ENCODE measurements at regions not wholly inside any gene's neighbourhood (a gene's known extent, or its start where the extent isn't known, plus 50 kb on each side); places are given as distances from the start of the nearest gene placed in this dataset.

- Histone ChIP-seq H3K9me3 (ENCODE audit: control insufficient read depth in 2 of 2, insufficient read depth in 1 of 2, low read depth in 1 of 2, low read length in 1 of 2) (peaks cover 0 to 3% of the 10 kb centered on the region in 2 donors), H3K27me3 (ENCODE audit: control insufficient read depth in 3 of 3, insufficient read depth in 3 of 3, low read length in 3 of 3) (no peaks in the 10 kb centered on the region), H3K27ac (ENCODE audit: low read depth in 1 of 3, low read length in 2 of 3) (no peak overlapping the region), H3K36me3 (ENCODE audit: control insufficient read depth in 3 of 3, insufficient read depth in 2 of 3, low read depth in 1 of 3, low read length in 3 of 3) (no peaks in the 10 kb centered on the region), H3K4me1 (ENCODE audit: control insufficient read depth in 3 of 3, insufficient read depth in 2 of 3, low read depth in 1 of 3, low read length in 2 of 3) (no peaks in the 10 kb centered on the region), H3K4me3 (ENCODE audit: low read depth in 1 of 3, low read length in 3 of 3) (no peak overlapping the region)
- FAIRE-seq (no peak), DNase-seq (no peak)
- WGBS, 3 donors: 77 to 89% (median 79%) methylated on average over 9 of the region's 9 CpGs
These were observed 118.5 kb downstream of the IRS2 start for GRCh38 chr13:109667807-109668291.

GRCh38 chr13:109667056-109667455 is 119.3 kb downstream of the IRS2 start:
- H3K27me3 ChIP-seq (ENCODE audit: control insufficient read depth in 3 of 3, insufficient read depth in 3 of 3, low read length in 3 of 3): no peaks in the 10 kb centered on the region
- DNase-seq (no peak), FAIRE-seq (no peak)
- H3K27ac ChIP-seq (ENCODE audit: low read depth in 1 of 3, low read length in 2 of 3): no peak overlapping the region
- H3K36me3 ChIP-seq (ENCODE audit: control insufficient read depth in 3 of 3, insufficient read depth in 2 of 3, low read depth in 1 of 3, low read length in 3 of 3): no peaks in the 10 kb centered on the region
- 50 to 65% (median 64%) methylated on average over 13 of the region's 13 CpGs for WGBS, 3 donors
- peaks cover 0 to 3% of the 10 kb centered on the region in 2 donors for H3K9me3 ChIP-seq (ENCODE audit: control insufficient read depth in 2 of 2, insufficient read depth in 1 of 2, low read depth in 1 of 2, low read length in 1 of 2)
- H3K4me1 ChIP-seq (ENCODE audit: control insufficient read depth in 3 of 3, insufficient read depth in 2 of 3, low read depth in 1 of 3, low read length in 2 of 3): no peaks in the 10 kb centered on the region
- no peak overlapping the region for H3K4me3 ChIP-seq (ENCODE audit: low read depth in 1 of 3, low read length in 3 of 3)

GRCh38 chr13:109666656-109667055 is 119.7 kb downstream of the IRS2 start:
- H3K27ac ChIP-seq (ENCODE audit: low read depth in 1 of 3, low read length in 2 of 3): no peak overlapping the region
- WGBS, 3 donors: 56 to 74% (median 73%) methylated on average over 8 of the region's 8 CpGs

GRCh38 chr13:109665781-109666249 is 120.6 kb downstream of the IRS2 start:
- peaks cover 0 to 3% of the 10 kb centered on the region in 2 donors for H3K9me3 ChIP-seq (ENCODE audit: control insufficient read depth in 2 of 2, insufficient read depth in 1 of 2, low read depth in 1 of 2, low read length in 1 of 2)
- DNase-seq (no peak), FAIRE-seq (no peak)
- 89 to 93% (median 90%) methylated on average over 15 of the region's 15 CpGs for whole genome bisulfite sequencing, 3 donors
- H3K4me3 ChIP-seq (ENCODE audit: low read depth in 1 of 3, low read length in 3 of 3): no peak overlapping the region
- H3K27me3 ChIP-seq (ENCODE audit: control insufficient read depth in 3 of 3, insufficient read depth in 3 of 3, low read length in 3 of 3): peaks cover 0 to 3% (median 0%) of the 10 kb centered on the region in 3 donors
- no peaks in the 10 kb centered on the region for H3K4me1 ChIP-seq (ENCODE audit: control insufficient read depth in 3 of 3, insufficient read depth in 2 of 3, low read depth in 1 of 3, low read length in 2 of 3)
- H3K36me3 ChIP-seq (ENCODE audit: control insufficient read depth in 3 of 3, insufficient read depth in 2 of 3, low read depth in 1 of 3, low read length in 3 of 3): no peaks in the 10 kb centered on the region
- H3K27ac ChIP-seq (ENCODE audit: low read depth in 1 of 3, low read length in 2 of 3): no peak overlapping the region

More at GRCh38 chr13:109666656-109667055, 119.7 kb downstream of the IRS2 start:
- H3K36me3 ChIP-seq (ENCODE audit: control insufficient read depth in 3 of 3, insufficient read depth in 2 of 3, low read depth in 1 of 3, low read length in 3 of 3): no peaks in the 10 kb centered on the region
- DNase-seq: no peak
- no peaks in the 10 kb centered on the region for H3K4me1 ChIP-seq (ENCODE audit: control insufficient read depth in 3 of 3, insufficient read depth in 2 of 3, low read depth in 1 of 3, low read length in 2 of 3)
- no peak for FAIRE-seq
- no peak overlapping the region for H3K4me3 ChIP-seq (ENCODE audit: low read depth in 1 of 3, low read length in 3 of 3)
- H3K9me3 ChIP-seq (ENCODE audit: control insufficient read depth in 2 of 2, insufficient read depth in 1 of 2, low read depth in 1 of 2, low read length in 1 of 2): peaks cover 0 to 3% of the 10 kb centered on the region in 2 donors
- H3K27me3 ChIP-seq (ENCODE audit: control insufficient read depth in 3 of 3, insufficient read depth in 3 of 3, low read length in 3 of 3): peaks cover 0 to 1% (median 0%) of the 10 kb centered on the region in 3 donors

- H3K4me1 ChIP-seq (ENCODE audit: control insufficient read depth in 3 of 3, insufficient read depth in 2 of 3, low read depth in 1 of 3, low read length in 2 of 3): no peaks in the 10 kb centered on the region
- H3K4me3 ChIP-seq (ENCODE audit: low read depth in 1 of 3, low read length in 3 of 3): no peak overlapping the region
- H3K27ac ChIP-seq (ENCODE audit: low read depth in 1 of 3, low read length in 2 of 3): no peak overlapping the region
- H3K9me3 ChIP-seq (ENCODE audit: control insufficient read depth in 2 of 2, insufficient read depth in 1 of 2, low read depth in 1 of 2, low read length in 1 of 2): peaks cover 0 to 3% of the 10 kb centered on the region in 2 donors
- DNase-seq (no peak), FAIRE-seq (no peak)
- WGBS, 3 donors: 84 to 92% (median 86%) methylated on average over 8 of the region's 8 CpGs
- no peaks in the 10 kb centered on the region for H3K36me3 ChIP-seq (ENCODE audit: control insufficient read depth in 3 of 3, insufficient read depth in 2 of 3, low read depth in 1 of 3, low read length in 3 of 3)
- H3K27me3 ChIP-seq (ENCODE audit: control insufficient read depth in 3 of 3, insufficient read depth in 3 of 3, low read length in 3 of 3): peaks cover 0 to 3% (median 0%) of the 10 kb centered on the region in 3 donors
These were observed 121.1 kb downstream of the IRS2 start for GRCh38 chr13:109665240-109665639.

GRCh38 chr13:109657395-109657794 is 129.0 kb downstream of the IRS2 start:
- Histone ChIP-seq H3K36me3 (ENCODE audit: control insufficient read depth in 3 of 3, insufficient read depth in 2 of 3, low read depth in 1 of 3, low read length in 3 of 3) (no peaks in the 10 kb centered on the region), H3K27ac (ENCODE audit: low read depth in 1 of 3, low read length in 2 of 3) (no peak overlapping the region), H3K4me3 (ENCODE audit: low read depth in 1 of 3, low read length in 3 of 3) (no peak overlapping the region), H3K9me3 (ENCODE audit: control insufficient read depth in 2 of 2, insufficient read depth in 1 of 2, low read depth in 1 of 2, low read length in 1 of 2) (no peaks in the 10 kb centered on the region), H3K4me1 (ENCODE audit: control insufficient read depth in 3 of 3, insufficient read depth in 2 of 3, low read depth in 1 of 3, low read length in 2 of 3) (no peaks in the 10 kb centered on the region), H3K27me3 (ENCODE audit: control insufficient read depth in 3 of 3, insufficient read depth in 3 of 3, low read length in 3 of 3) (peaks cover 0 to 3% (median 3%) of the 10 kb centered on the region in 3 donors)
- FAIRE-seq: no peak
- DNase-seq: no peak
- WGBS, 3 donors: 55 to 73% (median 70%) methylated on average over 6 of the region's 6 CpGs

DNA sequence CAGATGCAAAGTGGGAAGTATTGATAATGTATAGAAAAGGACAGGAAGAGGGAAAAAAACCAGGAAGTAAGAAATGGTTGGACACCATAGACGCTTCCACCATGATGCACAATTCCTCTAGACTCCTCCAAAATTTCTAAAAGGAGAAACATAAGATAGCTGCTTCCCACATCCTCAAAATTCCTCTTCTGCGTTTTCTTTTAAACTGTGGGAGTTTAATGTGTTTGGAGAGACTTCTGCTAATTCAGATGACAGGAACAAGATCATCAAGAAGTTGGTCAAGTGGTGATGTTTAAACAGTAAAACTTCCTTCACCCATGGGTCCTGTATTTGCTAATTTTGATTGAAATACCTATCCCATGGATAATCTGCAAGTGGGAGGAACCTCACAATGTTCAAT is 130.2 kb downstream of the IRS2 start:
- Histone ChIP-seq H3K9me3 (ENCODE audit: control insufficient read depth in 2 of 2, insufficient read depth in 1 of 2, low read depth in 1 of 2, low read length in 1 of 2) (no peaks in the 10 kb centered on the region), H3K36me3 (ENCODE audit: control insufficient read depth in 3 of 3, insufficient read depth in 2 of 3, low read depth in 1 of 3, low read length in 3 of 3) (no peaks in the 10 kb centered on the region), H3K4me1 (ENCODE audit: control insufficient read depth in 3 of 3, insufficient read depth in 2 of 3, low read depth in 1 of 3, low read length in 2 of 3) (no peaks in the 10 kb centered on the region), H3K27ac (ENCODE audit: low read depth in 1 of 3, low read length in 2 of 3) (no peak overlapping the region), H3K27me3 (ENCODE audit: control insufficient read depth in 3 of 3, insufficient read depth in 3 of 3, low read length in 3 of 3) (peaks cover 0 to 3% (median 0%) of the 10 kb centered on the region in 3 donors), H3K4me3 (ENCODE audit: low read depth in 1 of 3, low read length in 3 of 3) (no peak overlapping the region)
- DNase-seq (no peak), FAIRE-seq (no peak)
- 74 to 91% (median 84%) methylated on average over 2 of the region's 2 CpGs for WGBS, 3 donors

DNA sequence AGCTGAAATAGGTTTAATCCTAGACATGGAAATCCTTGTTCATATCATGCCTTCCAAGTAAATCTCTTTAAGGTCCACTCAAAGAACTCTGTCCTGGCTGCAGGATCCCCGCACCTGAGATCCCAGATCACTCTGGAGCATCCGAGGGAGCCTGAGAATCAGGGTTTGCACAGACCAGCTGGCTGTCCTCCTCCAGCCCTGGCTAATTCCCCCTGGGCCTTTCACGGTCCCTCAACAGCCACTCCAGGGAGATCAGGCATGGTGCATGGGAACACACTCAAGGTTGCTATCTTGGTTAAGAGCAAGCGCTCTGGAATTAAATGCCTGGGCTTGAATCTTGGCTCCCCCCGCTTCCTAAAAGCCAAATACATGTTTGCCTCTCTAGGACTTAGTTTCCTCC is 130.8 kb downstream of the IRS2 start:
- Histone ChIP-seq H3K4me3 (ENCODE audit: low read depth in 1 of 3, low read length in 3 of 3) (no peak overlapping the region), H3K27ac (ENCODE audit: low read depth in 1 of 3, low read length in 2 of 3) (peak overlapping the region in 1 of 3 donors; percentile 29), H3K4me1 (ENCODE audit: control insufficient read depth in 3 of 3, insufficient read depth in 2 of 3, low read depth in 1 of 3, low read length in 2 of 3) (no peaks in the 10 kb centered on the region), H3K36me3 (ENCODE audit: control insufficient read depth in 3 of 3, insufficient read depth in 2 of 3, low read depth in 1 of 3, low read length in 3 of 3) (no peaks in the 10 kb centered on the region), H3K27me3 (ENCODE audit: control insufficient read depth in 3 of 3, insufficient read depth in 3 of 3, low read length in 3 of 3) (peaks cover 0 to 3% (median 0%) of the 10 kb centered on the region in 3 donors), H3K9me3 (ENCODE audit: control insufficient read depth in 2 of 2, insufficient read depth in 1 of 2, low read depth in 1 of 2, low read length in 1 of 2) (no peaks in the 10 kb centered on the region)
- 89 to 96% (median 90%) methylated on average over 5 of the region's 5 CpGs for WGBS, 3 donors
- no peak for DNase-seq
- no peak for FAIRE-seq

GRCh38 chr13:109655206-109655600 is 131.2 kb downstream of the IRS2 start:
- Histone ChIP-seq H3K9me3 (ENCODE audit: control insufficient read depth in 2 of 2, insufficient read depth in 1 of 2, low read depth in 1 of 2, low read length in 1 of 2) (no peaks in the 10 kb centered on the region), H3K4me3 (ENCODE audit: low read depth in 1 of 3, low read length in 3 of 3) (no peak overlapping the region), H3K4me1 (ENCODE audit: control insufficient read depth in 3 of 3, insufficient read depth in 2 of 3, low read depth in 1 of 3, low read length in 2 of 3) (no peaks in the 10 kb centered on the region), H3K27ac (ENCODE audit: low read depth in 1 of 3, low read length in 2 of 3) (peak overlapping the region in 1 of 3 donors; percentile 82), H3K27me3 (ENCODE audit: control insufficient read depth in 3 of 3, insufficient read depth in 3 of 3, low read length in 3 of 3) (peaks cover 0 to 3% (median 0%) of the 10 kb centered on the region in 3 donors), H3K36me3 (ENCODE audit: control insufficient read depth in 3 of 3, insufficient read depth in 2 of 3, low read depth in 1 of 3, low read length in 3 of 3) (no peaks in the 10 kb centered on the region)
- DNase-seq (no peak), FAIRE-seq (no peak)
- WGBS, 3 donors: 62 to 87% (median 84%) methylated on average over 1 of the region's 1 CpG

Measured in small intestine (tissue), 7 donors.